Vagina (tissue), 2 donors: ENCODE measurements at regions not wholly inside any gene's neighbourhood (a gene's known extent, or its start where the extent isn't known, plus 50 kb on each side); places are given as distances from the start of the nearest gene placed in this dataset.

Experiments
- DNase-seq, 2 donors: peaks; one replicate each; pipeline ENCODE4 v3.0.0-alpha.2; 2017; ENCODE audit errors: extremely low spot score in 2 of 2
- H3K27ac ChIP-seq: fragments of 200-600 bp; sonication (generic); one replicate; pipeline ENCODE4 v1.5.1; 2019
- H3K27me3 ChIP-seq: fragments of 200-600 bp; sonication (generic); one replicate; pipeline ENCODE4 v1.5.1; 2019
- H3K36me3 ChIP-seq, 2 donors: fragments of 200-600 bp; sonication (generic); one replicate each; pipeline ENCODE4 v1.5.1; 2017 to 2019
- H3K4me1 ChIP-seq: fragments of 200-600 bp; sonication (generic); one replicate; pipeline ENCODE4 v1.5.1; 2019
- H3K4me3 ChIP-seq, 2 donors: fragments of 200-600 bp; sonication (generic); 1 replicate in 1 of 2; 2 replicates in 1 of 2; pipeline ENCODE4 v1.5.1; 2016 to 2019
- H3K9me3 ChIP-seq: fragments of 200-600 bp; sonication (generic); one replicate; pipeline ENCODE4 v1.5.1; 2019
- POLR2A ChIP-seq, 2 donors: fragments of 450-650 bp; IDR thresholded peaks; one replicate each; pipeline ENCODE4 v1.6.1; 2017; ENCODE audit warnings: antibody characterized with exemption in 2 of 2, mild to moderate bottlenecking in 2 of 2, moderate library complexity in 2 of 2
- POLR2AphosphoS5 ChIP-seq, 2 donors: sonication (generic); formaldehyde crosslinking; IDR thresholded peaks; one replicate each; pipeline ENCODE4 v1.9.0; 2017; ENCODE audit warnings: antibody characterized with exemption in 2 of 2, mild to moderate bottlenecking in 2 of 2, low read depth in 1 of 2; ENCODE audit not compliant: insufficient read depth in 1 of 2
- intact Hi-C: fragments of 100-400 bp; cut with DNase I; formaldehyde crosslinking; loops from one replicate; pipeline ENCODE4 v1.15.1; 2023
- TF ChIP-seq, protein P1 (sequence below), 3 experiments: fragments of 450-650 bp in 2 of 3; fragments of 200-600 bp in 1 of 3; sonication (generic) in 1 of 3; IDR thresholded peaks; one replicate each; pipeline ENCODE4 v1.5.1; 2017 to 2019; ENCODE audit warnings: antibody characterized with exemption in 3 of 3, mild to moderate bottlenecking in 2 of 3, moderate library complexity in 2 of 3

- H3K36me3 ChIP-seq = no peaks in the 10 kb centered on the region
- no peak overlapping the region for H3K4me3 ChIP-seq
- no peaks in the 10 kb centered on the region for H3K27me3 ChIP-seq
- H3K9me3 ChIP-seq = no peaks in the 10 kb centered on the region
- DNase-seq = no peak
- H3K4me1 ChIP-seq = no peaks in the 10 kb centered on the region
- intact Hi-C loops = no loop called here
- no peak overlapping the region for H3K27ac ChIP-seq
- TF ChIP-seq POLR2A (IDR thresholded peaks at IDR 0.05) (no peak), POLR2AphosphoS5 (IDR thresholded peaks at IDR 0.05; ENCODE audit: insufficient read depth in 1 of 2, low read depth in 1 of 2) (no peak)
- TF ChIP-seq, protein P1, sequence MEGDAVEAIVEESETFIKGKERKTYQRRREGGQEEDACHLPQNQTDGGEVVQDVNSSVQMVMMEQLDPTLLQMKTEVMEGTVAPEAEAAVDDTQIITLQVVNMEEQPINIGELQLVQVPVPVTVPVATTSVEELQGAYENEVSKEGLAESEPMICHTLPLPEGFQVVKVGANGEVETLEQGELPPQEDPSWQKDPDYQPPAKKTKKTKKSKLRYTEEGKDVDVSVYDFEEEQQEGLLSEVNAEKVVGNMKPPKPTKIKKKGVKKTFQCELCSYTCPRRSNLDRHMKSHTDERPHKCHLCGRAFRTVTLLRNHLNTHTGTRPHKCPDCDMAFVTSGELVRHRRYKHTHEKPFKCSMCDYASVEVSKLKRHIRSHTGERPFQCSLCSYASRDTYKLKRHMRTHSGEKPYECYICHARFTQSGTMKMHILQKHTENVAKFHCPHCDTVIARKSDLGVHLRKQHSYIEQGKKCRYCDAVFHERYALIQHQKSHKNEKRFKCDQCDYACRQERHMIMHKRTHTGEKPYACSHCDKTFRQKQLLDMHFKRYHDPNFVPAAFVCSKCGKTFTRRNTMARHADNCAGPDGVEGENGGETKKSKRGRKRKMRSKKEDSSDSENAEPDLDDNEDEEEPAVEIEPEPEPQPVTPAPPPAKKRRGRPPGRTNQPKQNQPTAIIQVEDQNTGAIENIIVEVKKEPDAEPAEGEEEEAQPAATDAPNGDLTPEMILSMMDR (IDR thresholded peaks at IDR 0.05) = no peak
Measured at GRCh38 chr11:70689764-70690163, 291.4 kb downstream of the CTTN start.

DNA sequence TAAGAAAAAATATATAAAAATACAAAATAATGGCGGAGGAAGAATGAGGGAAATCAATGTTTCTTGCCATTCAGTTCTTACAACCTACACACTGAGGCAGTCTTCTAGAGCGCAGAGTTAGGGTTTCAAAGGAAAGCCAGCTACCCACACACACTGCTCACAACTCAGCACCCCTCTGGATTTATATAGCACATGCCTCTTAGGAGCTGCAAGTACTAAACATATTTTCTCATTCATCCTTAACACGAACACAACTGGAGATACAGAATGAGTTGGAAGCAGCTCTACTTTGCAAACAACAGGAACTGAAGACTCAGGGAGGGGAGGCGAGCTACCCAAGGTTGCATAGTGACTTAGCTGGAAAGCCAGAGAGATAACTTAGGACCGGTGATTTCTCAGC lies 293.8 kb downstream of the CTTN start:
- no peaks in the 10 kb centered on the region for H3K4me1 ChIP-seq
- no peak overlapping the region for H3K27ac ChIP-seq
- no peak overlapping the region for H3K4me3 ChIP-seq
- H3K27me3 ChIP-seq = no peaks in the 10 kb centered on the region
- H3K36me3 ChIP-seq = no peaks in the 10 kb centered on the region
- H3K9me3 ChIP-seq = no peaks in the 10 kb centered on the region
- intact Hi-C loops = no loop called here
- no peak for DNase-seq
- no peak for TF ChIP-seq POLR2AphosphoS5 (IDR thresholded peaks at IDR 0.05; ENCODE audit: insufficient read depth in 1 of 2, low read depth in 1 of 2)
- no peak for TF ChIP-seq POLR2A (IDR thresholded peaks at IDR 0.05)
- TF ChIP-seq, protein P1 (IDR thresholded peaks at IDR 0.05) = no peak

GRCh38 chr11:70694371-70694770 lies 296.0 kb downstream of the CTTN start:
- H3K9me3 ChIP-seq = no peaks in the 10 kb centered on the region
- DNase-seq = no peak
- no peaks in the 10 kb centered on the region for H3K36me3 ChIP-seq
- intact Hi-C loops = no loop called here
- TF ChIP-seq POLR2AphosphoS5 (IDR thresholded peaks at IDR 0.05; ENCODE audit: insufficient read depth in 1 of 2, low read depth in 1 of 2) = no peak
- TF ChIP-seq POLR2A (IDR thresholded peaks at IDR 0.05) = no peak
- TF ChIP-seq, protein P1 (IDR thresholded peaks at IDR 0.05) = no peak
- no peaks in the 10 kb centered on the region for H3K27me3 ChIP-seq
- no peak overlapping the region for H3K27ac ChIP-seq
- H3K4me3 ChIP-seq = no peak overlapping the region
- no peaks in the 10 kb centered on the region for H3K4me1 ChIP-seq

DNA sequence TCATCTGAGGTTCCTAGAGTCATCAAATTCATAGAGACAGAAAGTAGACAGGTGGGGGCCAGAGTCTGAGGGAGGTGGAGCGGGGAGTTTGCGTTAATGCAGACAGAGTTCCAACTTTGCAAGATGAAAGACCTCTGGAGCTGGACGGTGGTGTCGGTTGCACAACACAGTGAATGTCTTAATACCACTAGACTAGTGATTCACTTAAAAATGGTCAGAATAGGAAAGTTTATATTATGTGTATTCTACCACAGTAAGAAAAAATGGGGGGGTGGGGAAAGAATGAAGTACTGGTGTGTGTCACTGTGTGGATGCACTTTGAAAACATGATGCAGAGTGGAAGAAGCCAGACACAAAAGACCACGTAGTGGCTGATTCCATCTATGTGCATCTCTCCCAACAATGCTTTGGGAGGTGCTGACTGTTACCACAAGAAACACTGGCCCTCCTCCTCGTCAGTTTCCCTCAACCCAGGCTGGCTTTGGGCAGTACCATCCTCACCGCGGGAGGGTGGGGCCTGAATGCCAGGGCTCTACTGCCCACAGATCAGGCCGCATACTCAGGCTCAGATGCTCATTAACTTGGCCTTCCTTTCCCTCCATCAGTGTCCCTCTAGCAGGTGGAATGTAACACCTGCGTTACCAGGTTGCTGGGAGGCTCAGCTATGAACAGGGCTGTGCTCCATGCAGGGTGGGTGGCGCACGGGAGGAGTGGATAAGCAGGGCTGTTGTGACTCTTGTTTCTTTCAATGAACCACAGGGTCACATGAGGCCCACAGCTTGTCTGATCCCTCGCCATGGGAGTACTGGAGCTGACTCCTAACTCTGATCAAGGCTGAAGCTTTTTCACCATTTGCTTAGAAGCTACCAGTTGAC lies 297.0 kb downstream of the CTTN start:
- Histone ChIP-seq H3K4me3 (no peak overlapping the region), H3K4me1 (no peaks in the 10 kb centered on the region), H3K36me3 (no peaks in the 10 kb centered on the region), H3K27me3 (no peaks in the 10 kb centered on the region), H3K9me3 (no peaks in the 10 kb centered on the region), H3K27ac (no peak overlapping the region)
- no peak for TF ChIP-seq POLR2AphosphoS5 (IDR thresholded peaks at IDR 0.05; ENCODE audit: insufficient read depth in 1 of 2, low read depth in 1 of 2)
- TF ChIP-seq, protein P1 (IDR thresholded peaks at IDR 0.05) = no peak
- TF ChIP-seq POLR2A (IDR thresholded peaks at IDR 0.05) = no peak
- intact Hi-C loops = no loop called here
- DNase-seq = no peak

DNA sequence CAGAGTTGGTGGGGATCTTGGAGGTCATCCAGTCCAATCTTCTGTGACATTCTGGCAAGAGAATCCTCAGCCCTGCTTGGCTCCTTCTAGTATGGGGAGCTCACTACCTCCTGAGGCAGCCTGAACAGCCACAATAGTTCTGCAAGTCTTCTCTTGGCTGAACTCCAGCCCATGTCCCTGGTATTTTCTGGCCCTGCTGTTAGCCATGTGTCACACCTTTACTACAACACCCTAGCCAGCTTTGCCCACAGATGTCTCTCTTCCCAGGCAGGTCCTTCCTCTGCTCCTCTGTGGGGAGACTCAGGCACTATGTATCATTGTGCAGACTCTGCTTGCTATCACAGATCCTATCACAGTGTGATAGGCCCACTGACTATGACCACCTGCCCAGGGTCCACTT lies 297.7 kb downstream of the CTTN start:
- no peaks in the 10 kb centered on the region for H3K9me3 ChIP-seq

More for the DNA sequence above, 297.7 kb downstream of the CTTN start:
- H3K27ac ChIP-seq = no peak overlapping the region
- intact Hi-C loops = no loop called here
- H3K4me3 ChIP-seq = no peak overlapping the region
- TF ChIP-seq POLR2AphosphoS5 (IDR thresholded peaks at IDR 0.05; ENCODE audit: insufficient read depth in 1 of 2, low read depth in 1 of 2) (no peak), POLR2A (IDR thresholded peaks at IDR 0.05) (no peak)
- TF ChIP-seq, protein P1 (IDR thresholded peaks at IDR 0.05) = no peak
- H3K36me3 ChIP-seq = no peaks in the 10 kb centered on the region
- no peaks in the 10 kb centered on the region for H3K4me1 ChIP-seq
- DNase-seq = no peak
- H3K27me3 ChIP-seq = no peaks in the 10 kb centered on the region
